Upper lobe of left lung (tissue), 6 donors: ENCODE measurements at regions not wholly inside any gene's neighbourhood (a gene's known extent, or its start where the extent isn't known, plus 50 kb on each side); places are given as distances from the start of the nearest gene placed in this dataset.

Experiments
- ATAC-seq, 2 donors: fragments of 200-7000 bp; cut with Tn5 transposase; one replicate each; pipeline ENCODE4 v1.9.1; 2022; ENCODE audit warnings: mild to moderate bottlenecking in 2 of 2, moderate library complexity in 2 of 2; ENCODE audit not compliant: low FRiP score in 2 of 2
- DNase-seq, 2 donors: peaks; one replicate each; pipeline ENCODE4 v3.0.0-alpha.2; 2019 to 2020
- H3K27ac ChIP-seq, 4 donors: fragments of 200-600 bp; sonication (generic); one replicate each; pipeline ENCODE4 v1.5.1; 2016 to 2019
- H3K27me3 ChIP-seq, 4 donors: fragments of 200-600 bp; sonication (generic); one replicate each; pipeline ENCODE4 v1.5.1; 2017 to 2019
- H3K36me3 ChIP-seq, 4 donors: fragments of 200-600 bp; sonication (generic); one replicate each; pipeline ENCODE4 v1.5.1; 2016 to 2019
- H3K4me1 ChIP-seq, 4 donors: fragments of 200-600 bp; sonication (generic); one replicate each; pipeline ENCODE4 v1.5.1; 2018 to 2019
- H3K4me3 ChIP-seq, 4 donors: fragments of 200-600 bp; sonication (generic); one replicate each; pipeline ENCODE4 v1.5.1; 2017 to 2019; ENCODE audit warnings: mild to moderate bottlenecking in 2 of 4, moderate library complexity in 1 of 4
- H3K9me3 ChIP-seq, 4 donors: fragments of 200-600 bp; sonication (generic); one replicate each; pipeline ENCODE4 v1.5.1; 2018 to 2019
- EP300 ChIP-seq, 4 donors: sonication (generic); formaldehyde crosslinking; IDR thresholded peaks; one replicate each; pipeline ENCODE4 v1.5.1; 2017; ENCODE audit warnings: antibody characterized with exemption in 4 of 4, control low read depth in 2 of 4
- POLR2A ChIP-seq, 4 donors: fragments of 450-650 bp; IDR thresholded peaks; one replicate each; pipeline ENCODE4 v1.5.1; 2016 to 2017; ENCODE audit warnings: antibody characterized with exemption in 4 of 4, mild to moderate bottlenecking in 2 of 4
- POLR2AphosphoS5 ChIP-seq, 2 donors: sonication (generic); formaldehyde crosslinking; IDR thresholded peaks; one replicate each; pipeline ENCODE4 v1.5.1; 2017; ENCODE audit warnings: antibody characterized with exemption in 2 of 2
- WGBS, 2 donors: methylation state at CpG; one replicate each; pipeline ENCODE4 v1.1.5; 2017 to 2018; 5-methylcytosine and 5-hydroxymethylcytosine counted together
- TF ChIP-seq, protein P1 (sequence below), 6 experiments: fragments of 450-650 bp in 4 of 6; fragments of 200-600 bp in 2 of 6; sonication (generic) in 2 of 6; IDR thresholded peaks; one replicate each; pipeline ENCODE4 v1.5.1; 2016 to 2019; ENCODE audit warnings: antibody characterized with exemption in 6 of 6
- donor health status: DM: no; HTN: no; CAD: no; lungs with moderate emphysema.
- donor health status: DM: no; HTN: yes; CAD: no; lungs with severe emphysema.

DNA sequence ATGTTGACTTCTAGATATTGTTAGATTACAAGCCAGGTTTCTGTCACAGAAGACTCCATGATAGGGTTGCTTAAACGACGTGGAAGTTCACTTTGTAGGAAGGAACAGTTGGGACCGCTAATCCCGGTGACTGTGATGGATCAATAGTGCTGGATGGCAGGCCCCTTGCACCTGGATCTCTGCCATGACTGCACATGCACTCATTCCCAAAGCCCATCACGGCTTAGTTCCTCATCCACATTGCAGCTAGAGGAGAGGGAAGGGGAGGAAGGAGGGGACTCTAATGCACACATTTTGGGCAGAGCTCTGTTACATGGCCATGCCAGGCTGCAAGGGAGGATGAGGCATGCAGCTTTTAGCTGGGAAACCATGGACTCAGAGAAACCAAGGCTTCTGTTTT is 773.7 kb upstream of the RAB6C start:
- Histone ChIP-seq H3K27ac (no peak overlapping the region), H3K4me1 (no peaks in the 10 kb centered on the region), H3K27me3 (no peaks in the 10 kb centered on the region), H3K9me3 (no peaks in the 10 kb centered on the region), H3K36me3 (no peaks in the 10 kb centered on the region), H3K4me3 (no peak overlapping the region)
- no peak for DNase-seq
- ATAC-seq = no peak
- WGBS, 2 donors = 64 to 76% methylated on average over 5 of the region's 5 CpGs
- TF ChIP-seq EP300 (IDR thresholded peaks at IDR 0.05) (no peak), POLR2A (IDR thresholded peaks at IDR 0.05) (no peak), POLR2AphosphoS5 (IDR thresholded peaks at IDR 0.05) (no peak)
- TF ChIP-seq, protein P1, sequence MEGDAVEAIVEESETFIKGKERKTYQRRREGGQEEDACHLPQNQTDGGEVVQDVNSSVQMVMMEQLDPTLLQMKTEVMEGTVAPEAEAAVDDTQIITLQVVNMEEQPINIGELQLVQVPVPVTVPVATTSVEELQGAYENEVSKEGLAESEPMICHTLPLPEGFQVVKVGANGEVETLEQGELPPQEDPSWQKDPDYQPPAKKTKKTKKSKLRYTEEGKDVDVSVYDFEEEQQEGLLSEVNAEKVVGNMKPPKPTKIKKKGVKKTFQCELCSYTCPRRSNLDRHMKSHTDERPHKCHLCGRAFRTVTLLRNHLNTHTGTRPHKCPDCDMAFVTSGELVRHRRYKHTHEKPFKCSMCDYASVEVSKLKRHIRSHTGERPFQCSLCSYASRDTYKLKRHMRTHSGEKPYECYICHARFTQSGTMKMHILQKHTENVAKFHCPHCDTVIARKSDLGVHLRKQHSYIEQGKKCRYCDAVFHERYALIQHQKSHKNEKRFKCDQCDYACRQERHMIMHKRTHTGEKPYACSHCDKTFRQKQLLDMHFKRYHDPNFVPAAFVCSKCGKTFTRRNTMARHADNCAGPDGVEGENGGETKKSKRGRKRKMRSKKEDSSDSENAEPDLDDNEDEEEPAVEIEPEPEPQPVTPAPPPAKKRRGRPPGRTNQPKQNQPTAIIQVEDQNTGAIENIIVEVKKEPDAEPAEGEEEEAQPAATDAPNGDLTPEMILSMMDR (IDR thresholded peaks at IDR 0.05) = no peak

- DNase-seq (no peak), ATAC-seq (no peak)
- no peaks in the 10 kb centered on the region for H3K4me1 ChIP-seq
- no peak overlapping the region for H3K27ac ChIP-seq
- WGBS, 2 donors = 78 to 83% methylated on average over 5 of the region's 5 CpGs
- TF ChIP-seq EP300 (IDR thresholded peaks at IDR 0.05) = no peak
- TF ChIP-seq POLR2A (IDR thresholded peaks at IDR 0.05) = no peak
- TF ChIP-seq, protein P1 (IDR thresholded peaks at IDR 0.05) = no peak
- no peak for TF ChIP-seq POLR2AphosphoS5 (IDR thresholded peaks at IDR 0.05)
- H3K36me3 ChIP-seq = no peaks in the 10 kb centered on the region
- no peaks in the 10 kb centered on the region for H3K9me3 ChIP-seq
- H3K4me3 ChIP-seq = no peak overlapping the region
- H3K27me3 ChIP-seq = no peaks in the 10 kb centered on the region
These were observed 767.0 kb upstream of the RAB6C start for GRCh38 chr2:129212299-129212958.

GRCh38 chr2:129224022-129224421 is 755.4 kb upstream of the RAB6C start:
- 85 to 91% methylated on average over 10 of the region's 10 CpGs for WGBS, 2 donors
- ATAC-seq (no peak), DNase-seq (no peak)
- Histone ChIP-seq H3K4me1 (no peaks in the 10 kb centered on the region), H3K4me3 (no peak overlapping the region), H3K27me3 (no peaks in the 10 kb centered on the region), H3K36me3 (no peaks in the 10 kb centered on the region), H3K9me3 (no peaks in the 10 kb centered on the region), H3K27ac (no peak overlapping the region)
- TF ChIP-seq POLR2AphosphoS5 (IDR thresholded peaks at IDR 0.05) (no peak), POLR2A (IDR thresholded peaks at IDR 0.05) (no peak), EP300 (IDR thresholded peaks at IDR 0.05) (no peak)
- TF ChIP-seq, protein P1 (IDR thresholded peaks at IDR 0.05) = no peak

DNA sequence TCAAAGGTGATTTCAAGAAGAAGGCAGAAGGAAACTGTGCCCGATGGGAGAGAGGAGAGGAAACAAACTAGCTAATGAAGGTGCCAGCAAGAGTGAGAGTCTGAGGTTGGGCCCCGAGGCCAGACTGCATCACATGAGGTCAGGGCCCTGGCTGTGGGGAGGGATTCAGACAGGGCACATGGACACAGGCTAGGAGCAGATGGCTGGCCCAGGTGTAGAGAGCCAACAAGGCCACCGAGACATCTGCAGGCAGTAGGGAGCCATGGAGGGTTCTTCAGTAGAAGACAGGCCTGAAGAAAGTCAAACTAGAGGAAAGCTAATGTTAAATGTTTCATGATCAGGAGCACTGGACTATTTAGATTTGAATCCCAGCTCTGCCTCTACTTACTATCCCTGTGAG is 755.0 kb upstream of the RAB6C start:
- no peak overlapping the region for H3K4me3 ChIP-seq
- no peak for TF ChIP-seq POLR2A (IDR thresholded peaks at IDR 0.05)
- TF ChIP-seq EP300 (IDR thresholded peaks at IDR 0.05) = no peak
- TF ChIP-seq POLR2AphosphoS5 (IDR thresholded peaks at IDR 0.05) = no peak
- TF ChIP-seq, protein P1 (IDR thresholded peaks at IDR 0.05) = no peak
- H3K36me3 ChIP-seq = no peaks in the 10 kb centered on the region
- WGBS, 2 donors = 77 to 82% methylated on average over 3 of the region's 3 CpGs
- H3K27ac ChIP-seq = no peak overlapping the region
- H3K9me3 ChIP-seq = no peaks in the 10 kb centered on the region
- no peak for ATAC-seq
- H3K27me3 ChIP-seq = no peaks in the 10 kb centered on the region
- DNase-seq = no peak
- no peaks in the 10 kb centered on the region for H3K4me1 ChIP-seq

- Histone ChIP-seq H3K4me3 (no peak overlapping the region), H3K27me3 (no peaks in the 10 kb centered on the region), H3K4me1 (no peaks in the 10 kb centered on the region), H3K36me3 (no peaks in the 10 kb centered on the region), H3K27ac (no peak overlapping the region), H3K9me3 (no peaks in the 10 kb centered on the region)
- TF ChIP-seq, protein P1 (IDR thresholded peaks at IDR 0.05) = no peak
- TF ChIP-seq POLR2A (IDR thresholded peaks at IDR 0.05) (no peak), POLR2AphosphoS5 (IDR thresholded peaks at IDR 0.05) (no peak), EP300 (IDR thresholded peaks at IDR 0.05) (no peak)
- ATAC-seq (no peak), DNase-seq (no peak)
- WGBS, 2 donors = 59 to 76% methylated on average over 3 of the region's 3 CpGs
These were observed 750.3 kb upstream of the RAB6C start for GRCh38 chr2:129229196-129229595.
